ENCODE measurements at regions not wholly inside any gene's neighbourhood (a gene's known extent, or its start where the extent isn't known, plus 50 kb on each side); places are given as distances from the start of the nearest gene placed in this dataset.

DNA sequence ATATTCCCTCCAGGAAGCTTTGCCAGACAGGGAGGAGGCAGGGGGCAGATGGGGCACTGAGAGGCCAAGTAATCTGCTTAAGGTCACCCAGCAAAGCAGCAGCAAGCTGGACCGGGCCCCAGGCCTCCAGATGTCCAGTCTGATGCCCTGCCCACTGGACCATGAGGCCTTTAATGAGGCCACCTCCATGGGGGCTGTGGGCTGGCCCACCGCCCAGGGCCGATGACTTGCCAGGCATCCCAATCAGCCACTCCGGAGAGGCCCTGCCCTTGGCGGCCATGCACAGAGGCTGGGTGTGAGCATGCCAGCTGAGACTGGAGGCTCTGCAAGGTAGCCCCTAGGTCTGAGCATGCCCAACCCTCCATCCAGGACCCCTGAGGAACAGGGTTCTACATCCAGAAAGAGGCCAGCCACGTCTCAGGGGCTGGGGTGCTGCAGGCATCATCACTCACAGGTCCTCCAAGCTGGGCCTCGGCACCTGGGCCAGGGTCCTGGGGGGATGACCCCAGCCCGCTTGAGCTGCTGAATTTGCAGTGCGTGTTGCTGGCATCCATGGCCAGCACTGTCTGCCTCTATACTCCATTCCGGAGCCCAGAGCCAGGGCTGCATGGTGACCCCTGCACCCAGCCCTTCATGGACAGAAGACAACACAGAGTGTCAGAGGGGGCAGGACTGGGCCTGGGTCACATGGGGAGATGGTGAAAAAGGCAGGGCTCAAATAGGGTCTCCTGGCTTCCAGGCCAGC lies 164.2 kb downstream of the INHBB start:
- Histone ChIP-seq H3K9me3 (no peaks in the 10 kb centered on the region), H3K27ac (no peak overlapping the region), H3K27me3 (peaks cover 13% of the 10 kb centered on the region), H3K36me3 (no peaks in the 10 kb centered on the region), H3K4me1 (no peaks in the 10 kb centered on the region), H3K4me3 (no peak overlapping the region)
- TF ChIP-seq, protein P1, sequence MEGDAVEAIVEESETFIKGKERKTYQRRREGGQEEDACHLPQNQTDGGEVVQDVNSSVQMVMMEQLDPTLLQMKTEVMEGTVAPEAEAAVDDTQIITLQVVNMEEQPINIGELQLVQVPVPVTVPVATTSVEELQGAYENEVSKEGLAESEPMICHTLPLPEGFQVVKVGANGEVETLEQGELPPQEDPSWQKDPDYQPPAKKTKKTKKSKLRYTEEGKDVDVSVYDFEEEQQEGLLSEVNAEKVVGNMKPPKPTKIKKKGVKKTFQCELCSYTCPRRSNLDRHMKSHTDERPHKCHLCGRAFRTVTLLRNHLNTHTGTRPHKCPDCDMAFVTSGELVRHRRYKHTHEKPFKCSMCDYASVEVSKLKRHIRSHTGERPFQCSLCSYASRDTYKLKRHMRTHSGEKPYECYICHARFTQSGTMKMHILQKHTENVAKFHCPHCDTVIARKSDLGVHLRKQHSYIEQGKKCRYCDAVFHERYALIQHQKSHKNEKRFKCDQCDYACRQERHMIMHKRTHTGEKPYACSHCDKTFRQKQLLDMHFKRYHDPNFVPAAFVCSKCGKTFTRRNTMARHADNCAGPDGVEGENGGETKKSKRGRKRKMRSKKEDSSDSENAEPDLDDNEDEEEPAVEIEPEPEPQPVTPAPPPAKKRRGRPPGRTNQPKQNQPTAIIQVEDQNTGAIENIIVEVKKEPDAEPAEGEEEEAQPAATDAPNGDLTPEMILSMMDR (IDR thresholded peaks at IDR 0.05), result no peak
- TF ChIP-seq EP300 (IDR thresholded peaks at IDR 0.05) (no peak), POLR2A (IDR thresholded peaks at IDR 0.05) (no peak), POLR2AphosphoS5 (IDR thresholded peaks at IDR 0.05) (no peak)
- WGBS, 2 donors (ENCODE audit: low coverage in 1 of 2), result no CpG with 5 or more reads among the region's 10 CpGs
- ATAC-seq, result no peak

DNA sequence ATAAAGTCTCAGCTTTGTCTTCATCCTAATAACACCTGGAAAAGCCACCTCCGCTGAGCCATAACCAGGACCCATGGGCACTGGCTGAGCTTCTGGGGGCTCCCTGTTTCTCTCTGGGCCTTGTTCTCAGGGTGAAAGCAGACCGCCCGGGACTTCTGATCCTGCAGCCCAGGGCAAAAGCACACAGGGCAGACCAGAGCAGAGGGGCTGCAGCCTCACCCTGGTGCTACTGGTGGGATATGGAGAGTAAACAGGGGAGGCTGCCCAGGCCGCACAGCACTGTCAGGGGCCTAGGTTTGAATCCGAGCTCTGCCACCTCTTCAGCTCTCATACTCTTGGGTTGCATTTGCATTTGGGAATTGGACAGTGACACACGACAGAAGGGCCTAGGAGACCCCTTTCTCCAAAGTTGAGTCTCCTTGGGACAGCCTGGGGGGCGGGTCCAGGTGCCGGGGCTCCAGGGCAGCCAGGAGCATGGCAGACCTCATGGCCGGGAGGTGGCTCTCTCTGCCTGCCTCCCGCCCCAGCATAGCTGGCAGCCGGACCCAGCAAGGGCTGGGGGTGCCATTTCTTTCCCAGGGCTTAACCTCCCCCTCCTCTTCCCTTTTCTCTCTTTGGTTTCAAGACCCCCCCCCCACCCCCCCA lies 164.9 kb downstream of the INHBB start:
- H3K4me3 ChIP-seq, result no peak overlapping the region
- WGBS, 2 donors (ENCODE audit: low coverage in 1 of 2), result 82% methylated on average over 3 of the region's 11 CpGs; no CpG with 5 or more reads in 1 of the 2 donors
- TF ChIP-seq, protein P1 (IDR thresholded peaks at IDR 0.05), result no peak
- TF ChIP-seq EP300 (IDR thresholded peaks at IDR 0.05) (no peak), POLR2AphosphoS5 (IDR thresholded peaks at IDR 0.05) (no peak)
- H3K9me3 ChIP-seq, result no peaks in the 10 kb centered on the region
- peaks cover 13% of the 10 kb centered on the region for H3K27me3 ChIP-seq
- H3K27ac ChIP-seq, result no peak overlapping the region
- no peaks in the 10 kb centered on the region for H3K4me1 ChIP-seq
- no peak for ATAC-seq
- no peaks in the 10 kb centered on the region for H3K36me3 ChIP-seq

DNA sequence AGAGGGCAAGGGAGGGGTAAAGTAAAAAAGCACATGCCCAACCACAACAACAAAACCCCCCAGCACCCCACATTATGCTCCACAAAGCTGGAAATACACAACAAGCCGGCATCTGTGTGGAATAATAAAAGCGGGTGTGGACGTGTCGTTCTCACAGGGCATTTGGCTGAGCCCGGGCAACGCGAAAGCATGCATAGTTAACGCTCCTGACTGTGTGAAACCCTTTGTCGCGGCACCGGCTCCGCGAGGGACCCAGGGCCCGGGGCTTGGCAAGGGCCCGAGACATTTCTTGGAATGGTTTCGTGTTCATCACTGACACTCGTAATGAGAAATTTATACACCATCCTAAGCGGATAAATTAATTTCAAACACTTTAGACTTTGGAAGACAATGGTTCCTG lies 165.6 kb downstream of the INHBB start:
- Histone ChIP-seq H3K27ac (no peak overlapping the region), H3K9me3 (no peaks in the 10 kb centered on the region), H3K4me1 (no peaks in the 10 kb centered on the region), H3K4me3 (no peak overlapping the region), H3K36me3 (no peaks in the 10 kb centered on the region), H3K27me3 (peaks cover 13% of the 10 kb centered on the region)
- TF ChIP-seq EP300 (IDR thresholded peaks at IDR 0.05) (no peak), POLR2A (IDR thresholded peaks at IDR 0.05) (no peak), POLR2AphosphoS5 (IDR thresholded peaks at IDR 0.05) (no peak)
- TF ChIP-seq, protein P1 (IDR thresholded peaks at IDR 0.05), result no peak
- WGBS, 2 donors (ENCODE audit: low coverage in 1 of 2), result 61 to 75% methylated on average over 5 to 18 of the region's 18 CpGs
- no peak for ATAC-seq

DNA sequence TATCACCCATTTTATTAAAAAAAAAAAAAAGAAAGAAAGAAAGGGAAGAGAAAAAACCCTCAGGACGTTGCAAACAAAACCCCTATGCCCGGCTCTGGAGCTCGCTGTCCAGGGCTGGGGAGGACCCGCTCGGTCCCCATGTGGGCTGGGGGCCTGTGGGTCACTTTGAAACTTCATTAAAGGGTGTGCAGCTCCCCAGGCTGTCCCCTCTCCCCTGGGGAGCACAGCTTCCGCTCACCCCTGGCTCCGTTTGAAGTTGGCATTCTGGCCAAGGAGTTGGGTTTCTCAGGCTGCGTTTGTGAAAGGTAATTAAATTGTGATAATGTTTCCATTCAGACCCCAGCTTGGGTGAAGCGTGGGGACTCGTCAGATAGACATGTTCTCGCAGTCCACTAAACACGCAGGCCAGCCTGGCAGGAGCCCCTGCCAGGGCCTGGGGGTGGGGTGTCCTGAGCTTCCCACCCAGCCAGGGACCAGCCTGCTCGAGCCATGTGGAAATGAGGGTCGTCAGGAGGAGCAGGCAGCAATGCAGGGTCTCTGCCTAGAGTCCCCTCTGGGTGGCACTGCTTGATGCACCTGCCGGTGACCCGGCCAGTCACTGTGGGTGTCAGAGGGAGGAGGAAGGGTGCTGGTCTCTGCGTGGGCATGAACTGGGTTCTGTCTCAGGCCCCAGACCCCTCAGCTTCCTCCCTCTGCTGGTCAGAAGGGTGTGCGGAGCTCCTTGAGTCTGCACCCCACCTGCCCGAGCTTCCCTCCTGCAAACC lies 166.2 kb downstream of the INHBB start:
- Histone ChIP-seq H3K4me1 (no peaks in the 10 kb centered on the region), H3K27ac (no peak overlapping the region), H3K36me3 (no peaks in the 10 kb centered on the region), H3K9me3 (no peaks in the 10 kb centered on the region), H3K4me3 (no peak overlapping the region), H3K27me3 (peaks cover 14% of the 10 kb centered on the region)
- WGBS, 2 donors (ENCODE audit: low coverage in 1 of 2), result 70% methylated on average over 6 of the region's 19 CpGs; no CpG with 5 or more reads in 1 of the 2 donors
- no peak for ATAC-seq
- TF ChIP-seq POLR2A (IDR thresholded peaks at IDR 0.05) (no peak), POLR2AphosphoS5 (IDR thresholded peaks at IDR 0.05) (no peak), EP300 (IDR thresholded peaks at IDR 0.05) (no peak)
- TF ChIP-seq, protein P1 (IDR thresholded peaks at IDR 0.05), result no peak

All from gastroesophageal sphincter (tissue), 4 donors.